Gastrocnemius medialis (tissue), 4 donors: ENCODE measurements at regions not wholly inside any gene's neighbourhood (a gene's known extent, or its start where the extent isn't known, plus 50 kb on each side); places are given as distances from the start of the nearest gene placed in this dataset.

Source experiments
- CTCF ChIP-seq, 5 experiments: fragments of 450-650 bp in 3 of 5; fragments of 200-600 bp in 2 of 5; sonication (generic) in 2 of 5; IDR thresholded peaks in 4 of 5; conservative IDR thresholded peaks in 1 of 5; 1 replicate in 4 of 5; 2 replicates in 1 of 5; pipeline ENCODE4 v1.5.1; 2016 to 2019; ENCODE audit warnings: antibody characterized with exemption in 5 of 5, mild to moderate bottlenecking in 3 of 5, moderate library complexity in 3 of 5
- POLR2A ChIP-seq, 2 donors: fragments of 450-650 bp; IDR thresholded peaks; one replicate each; pipeline ENCODE4 v1.6.1; 2017; ENCODE audit warnings: antibody characterized with exemption in 2 of 2, mild to moderate bottlenecking in 2 of 2, moderate library complexity in 2 of 2

- TF ChIP-seq CTCF (IDR thresholded peaks at IDR 0.05 in 4 of 5, conservative IDR thresholded peaks at IDR 0.05 in 1 of 5) (no peak), POLR2A (IDR thresholded peaks at IDR 0.05) (no peak)
Observed at GRCh38 chr20:22339946-22340345, 244.4 kb downstream of the FOXA2 start.
